COLO668 (cell line): ENCODE measurements at regions not wholly inside any gene's neighbourhood (a gene's known extent, or its start where the extent isn't known, plus 50 kb on each side); places are given as distances from the start of the nearest gene placed in this dataset.

ENCODE experiments used
- DNase-seq: peaks from one replicate; lab custom pipeline; 2025; ENCODE audit not compliant: unreplicated experiment; lab: John Stamatoyannopoulos, UW

- no peak for DNase-seq
Observed at GRCh38 chr12:29991924-29992323, 208.2 kb upstream of the TMTC1 start.

GRCh38 chr12:29990971-29991370, 207.2 kb upstream of the TMTC1 start:
- no peak for DNase-seq

- DNase-seq, result no peak
Observed at GRCh38 chr12:29983851-29984250, 200.1 kb upstream of the TMTC1 start.

GRCh38 chr12:29980304-29980703, 196.6 kb upstream of the TMTC1 start:
- no peak for DNase-seq

- DNase-seq, result no peak
Observed at GRCh38 chr12:29971446-29971845, 187.7 kb upstream of the TMTC1 start.

- DNase-seq, result no peak
Observed at GRCh38 chr12:29970501-29970900, 186.8 kb upstream of the TMTC1 start.

GRCh38 chr12:29962276-29963035, 178.7 kb upstream of the TMTC1 start:
- DNase-seq, result no peak

- DNase-seq, result no peak
Observed at GRCh38 chr12:29961231-29961630, 177.5 kb upstream of the TMTC1 start.

- DNase-seq, result no peak
Observed at GRCh38 chr12:29960122-29960521, 176.4 kb upstream of the TMTC1 start.

GRCh38 chr12:29957835-29958234, 174.1 kb upstream of the TMTC1 start:
- no peak for DNase-seq

GRCh38 chr12:29945904-29946303, 162.2 kb upstream of the TMTC1 start:
- no peak for DNase-seq

- peak; percentile 11 for DNase-seq
Observed at GRCh38 chr12:29944269-29945000, 160.7 kb upstream of the TMTC1 start.

- no peak for DNase-seq
Observed at GRCh38 chr12:29943683-29944082, 159.9 kb upstream of the TMTC1 start.

- no peak for DNase-seq
Observed at GRCh38 chr12:29940811-29941210, 157.1 kb upstream of the TMTC1 start.

- DNase-seq, result no peak
Observed at GRCh38 chr12:29930503-29930902, 146.8 kb upstream of the TMTC1 start.

GRCh38 chr12:29929295-29929694, 145.6 kb upstream of the TMTC1 start:
- no peak for DNase-seq

GRCh38 chr12:29921307-29921706, 137.6 kb upstream of the TMTC1 start:
- no peak for DNase-seq

- DNase-seq, result no peak
Observed at GRCh38 chr12:29908157-29908556, 124.4 kb upstream of the TMTC1 start.

GRCh38 chr12:29907461-29907860, 123.7 kb upstream of the TMTC1 start:
- DNase-seq, result no peak

- no peak for DNase-seq
Observed at GRCh38 chr12:29902043-29902442, 118.3 kb upstream of the TMTC1 start.

GRCh38 chr12:29901585-29901984, 117.8 kb upstream of the TMTC1 start:
- no peak for DNase-seq

GRCh38 chr12:29899212-29899931, 115.6 kb upstream of the TMTC1 start:
- DNase-seq, result no peak
